HG03108 (cell line): ENCODE measurements at regions not wholly inside any gene's neighbourhood (a gene's known extent, or its start where the extent isn't known, plus 50 kb on each side); places are given as distances from the start of the nearest gene placed in this dataset.

ENCODE experiments used
- ATAC-seq: cut with Tn5 transposase; IDR thresholded peaks from one replicate; pipeline ENCODE4 v1.9.1; 2021; ENCODE audit warnings: moderate library complexity; ENCODE audit not compliant: unreplicated experiment

GRCh38 chr1:185373813-185374529, 56.9 kb upstream of the IVNS1ABP start:
- no peak for ATAC-seq

GRCh38 chr1:185369786-185370185, 52.7 kb upstream of the IVNS1ABP start:
- ATAC-seq, result no peak

- ATAC-seq, result no peak
Observed at GRCh38 chr1:185368913-185369491, 52.0 kb upstream of the IVNS1ABP start.

GRCh38 chr1:185368313-185368855, 51.3 kb upstream of the IVNS1ABP start:
- ATAC-seq, result no peak

GRCh38 chr1:185367218-185367617, 50.2 kb upstream of the IVNS1ABP start:
- no peak for ATAC-seq
